Stimulated activated CD4-positive, alpha-beta T cell treated with anti-CD3 and anti-CD28 coated beads, Interleukin-1b, Interleukin-23, amount 100 ng/mL, for 4 hours (primary cell): ENCODE measurements at regions not wholly inside any gene's neighbourhood (a gene's known extent, or its start where the extent isn't known, plus 50 kb on each side); places are given as distances from the start of the nearest gene placed in this dataset.

Experiments
- DNase-seq, 2 donors: peaks; one replicate each; pipeline ENCODE4 v3.0.0-alpha.2; 2020; ENCODE audit warnings: low read depth in 2 of 2

DNA sequence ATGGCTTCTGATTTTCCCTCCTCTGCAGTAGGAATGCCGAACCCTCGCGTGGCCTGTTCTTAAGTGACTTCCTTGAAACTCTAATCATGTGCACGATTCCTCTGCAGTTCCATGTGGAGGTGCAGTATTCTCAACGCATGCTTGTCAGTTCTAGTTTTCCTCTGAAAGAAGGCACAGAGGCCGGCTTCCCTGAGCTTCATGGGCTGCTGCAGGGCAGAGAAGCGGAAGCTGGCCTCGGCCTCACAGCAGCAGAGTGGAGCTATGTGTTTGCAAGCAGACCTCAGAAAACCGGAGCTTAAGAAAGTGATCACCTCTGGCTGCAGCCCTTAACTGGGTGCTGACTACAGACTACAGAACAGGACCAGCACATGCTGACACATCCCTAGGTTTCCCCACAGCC, 500.7 kb downstream of the GRIN2A start:
- no peak for DNase-seq

DNA sequence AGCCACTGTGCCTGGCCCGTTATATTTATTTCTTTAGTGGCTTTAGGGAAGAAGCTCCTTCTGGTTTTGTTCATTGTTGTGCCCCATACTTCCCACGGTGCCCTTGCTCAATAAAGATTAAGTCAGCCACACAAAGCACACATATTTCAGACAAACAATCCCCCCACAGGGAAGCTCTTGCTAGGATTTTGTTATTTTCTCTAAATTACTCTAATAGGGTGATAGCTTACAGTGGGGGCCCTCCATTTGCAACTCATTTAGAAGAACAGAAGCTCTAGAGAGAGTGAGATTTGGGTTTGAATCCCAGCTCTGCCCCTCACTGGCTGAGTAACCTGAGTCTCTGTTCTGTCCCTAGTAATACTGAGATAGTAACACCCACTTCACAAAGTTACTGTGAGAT, 499.9 kb downstream of the GRIN2A start:
- no peak for DNase-seq

DNA sequence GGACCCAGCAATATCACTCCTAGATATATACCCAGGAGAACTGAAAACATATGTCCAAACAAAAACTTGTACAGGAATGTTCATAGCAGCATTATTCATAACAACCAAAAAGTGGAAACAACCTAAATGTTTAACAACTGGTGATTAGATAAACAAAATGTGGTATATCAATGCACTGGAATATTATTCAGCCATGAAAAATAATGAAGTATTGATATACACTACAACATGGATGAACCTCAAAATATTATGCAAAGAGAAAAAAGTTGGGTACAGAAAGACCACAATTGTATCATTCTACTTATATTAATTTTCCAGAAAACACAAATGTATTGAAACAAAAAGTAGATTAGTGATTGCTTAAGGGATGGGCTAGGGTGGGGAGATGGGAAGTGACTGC, 498.6 kb downstream of the GRIN2A start:
- no peak for DNase-seq

DNA sequence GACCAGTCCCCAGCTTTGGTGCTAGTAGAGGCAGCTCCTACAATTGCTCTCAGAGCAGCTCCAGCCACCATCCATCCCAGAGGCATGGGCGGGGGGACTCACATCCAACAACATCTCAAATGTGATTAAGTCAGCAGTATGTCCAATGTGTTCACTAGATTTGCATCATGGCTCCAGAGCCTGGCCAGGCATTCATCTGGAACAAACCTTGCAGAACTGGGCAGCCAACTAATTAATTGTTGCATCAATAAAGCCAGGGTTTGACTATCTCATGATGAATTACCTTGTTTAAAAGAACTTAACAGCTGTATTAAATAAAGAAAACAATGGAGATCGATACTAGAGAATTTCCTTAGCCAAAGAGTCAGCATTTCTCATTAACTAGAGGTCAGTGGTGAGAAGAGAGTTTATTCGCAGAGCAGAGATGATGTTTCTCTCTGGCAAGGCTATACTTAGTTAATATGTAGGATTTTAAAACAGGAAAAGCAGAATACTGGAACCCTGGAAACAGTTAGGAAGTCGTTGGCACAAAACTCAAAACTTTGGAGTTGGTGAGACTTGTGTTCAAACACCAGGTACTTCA, 494.4 kb downstream of the GRIN2A start:
- DNase-seq: no peak

DNA sequence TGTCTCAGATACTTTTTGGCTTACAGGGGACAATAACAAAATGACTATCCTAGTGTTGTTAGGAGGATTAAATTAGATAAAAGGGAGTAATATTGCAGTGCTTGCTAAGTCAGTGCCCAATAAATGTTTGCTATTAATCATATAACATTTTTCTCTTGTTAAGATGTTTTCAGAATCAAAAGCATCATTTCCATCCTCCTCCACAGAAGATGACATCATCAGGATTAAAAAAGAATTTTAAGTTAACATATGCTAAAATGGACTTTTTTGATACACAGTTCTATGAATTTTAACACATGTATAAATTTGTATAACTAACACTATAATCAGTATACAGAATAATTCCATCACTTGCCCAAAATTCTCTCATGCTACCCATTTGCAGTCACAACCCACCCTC, 492.6 kb downstream of the GRIN2A start:
- no peak for DNase-seq

DNA sequence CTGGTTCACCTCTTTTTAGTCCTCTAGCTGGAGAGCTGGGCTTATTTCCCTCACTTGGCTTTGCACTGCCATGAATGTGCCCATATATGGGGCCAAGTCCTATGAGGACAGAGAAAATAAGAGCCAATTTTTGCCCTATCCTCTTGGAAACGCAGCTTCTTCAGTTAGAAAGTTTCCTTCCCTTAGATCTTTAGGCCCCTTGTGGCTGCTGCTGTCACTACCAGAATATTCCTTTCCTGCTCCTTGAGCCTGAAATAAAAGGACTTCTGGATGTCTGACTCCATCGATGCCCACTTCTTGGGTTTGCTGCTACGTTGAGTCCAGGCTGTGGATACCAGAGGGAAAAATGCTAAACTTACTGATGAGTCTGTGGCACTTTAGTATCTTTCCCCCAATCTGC, 487.1 kb downstream of the GRIN2A start:
- no peak for DNase-seq
